A549 (cell line): ENCODE measurements at regions not wholly inside any gene's neighbourhood (a gene's known extent, or its start where the extent isn't known, plus 50 kb on each side); places are given as distances from the start of the nearest gene placed in this dataset.

ENCODE experiments used
- ATAC-seq, 2 experiments: fragments of 200-7000 bp in 1 of 2; fragments of >200 bp in 1 of 2; cut with Nextera tagmentation in 1 of 2; cut with Tn5 transposase in 1 of 2; 3 replicates each; pipeline versions ENCODE4 v1.8.0 to v1.9.1; 2018 to 2020; ENCODE audit warnings: mild to moderate bottlenecking in 1 of 2, moderate library complexity in 1 of 2
- CTCF ChIA-PET: fragments of 300-600 bp; sonication (Branson Sonifier 250); formaldehyde crosslinking; extraction: SDS; loops from one replicate; lab custom pipeline; 2021; ENCODE audit warnings: antibody characterized with exemption, inconsistent platforms; lab: Yijun Ruan, JAX
- POLR2A ChIA-PET: fragments of 350-600 bp; formaldehyde crosslinking; extraction: SDS; loops from one replicate; lab custom pipeline; 2021; ENCODE audit warnings: antibody characterized with exemption, inconsistent platforms; lab: Yijun Ruan, JAX
- DNase-seq, 2 experiments: peaks; one replicate each; pipeline versions ENCODE4 v3.0.0 to v3.0.0-alpha.2; 2011 to 2016; ENCODE audit warnings: low read depth in 1 of 2, low spot score in 1 of 2
- FAIRE-seq: peaks from 2 replicates; lab custom pipeline; 2011; peaks lifted over from hg19 to GRCh38; lab: Jason Lieb, UNC
- H3K27ac ChIP-seq, 2 experiments: fragments of >200 bp; sonication (Bioruptor Twin); formaldehyde crosslinking; 3 replicates each; pipeline ENCODE4 v1.5.1; 2016 to 2017
- H3K4me1 ChIP-seq: fragments of >200 bp; sonication (Bioruptor Twin); formaldehyde crosslinking; 3 replicates; pipeline ENCODE4 v1.6.1; 2016
- H3K4me2 ChIP-seq: fragments of >200 bp; sonication (Bioruptor Twin); formaldehyde crosslinking; 3 replicates; pipeline ENCODE4 v1.6.1; 2016
- H3K4me3 ChIP-seq: fragments of >200 bp; sonication (Bioruptor Twin); formaldehyde crosslinking; 3 replicates; pipeline ENCODE4 v1.5.1; 2016
- H3K9me3 ChIP-seq: fragments of >200 bp; sonication (Bioruptor Twin); formaldehyde crosslinking; 3 replicates; pipeline ENCODE4 v1.6.1; 2016
- BHLHE40 ChIP-seq: IDR thresholded peaks from 2 replicates; pipeline ENCODE4 v1.6.1; 2012; ENCODE audit warnings: low read depth, low read length, inconsistent platforms
- CBX8 ChIP-seq: fragments of 200-600 bp; sonication (generic); IDR thresholded peaks from 2 replicates; pipeline ENCODE4 v1.6.1; 2016
- CHD4 ChIP-seq: fragments of 200-600 bp; sonication (generic); IDR thresholded peaks from 2 replicates; pipeline ENCODE4 v1.6.1; 2016; ENCODE audit warnings: antibody characterized with exemption, mild to moderate bottlenecking, borderline replicate concordance
- EP300 ChIP-seq, 2 experiments: fragments of >200 bp; sonication (Bioruptor Twin); formaldehyde crosslinking; IDR thresholded peaks; 2 replicates in 1 of 2; 3 replicates in 1 of 2; pipeline ENCODE4 v1.6.1; 2016 to 2017
- ESRRA ChIP-seq: fragments of 150-350 bp; IDR thresholded peaks from 2 replicates; pipeline ENCODE4 v1.6.1; 2014; ENCODE audit warnings: mild to moderate bottlenecking, low read length, borderline replicate concordance
- FOSB ChIP-seq: fragments of 250-450 bp; sonication (Bioruptor Pico); IDR thresholded peaks from 2 replicates; pipeline ENCODE4 v1.5.0; 2020; ENCODE audit warnings: mild to moderate bottlenecking, moderate library complexity
- HEYL ChIP-seq: fragments of 250-450 bp; sonication (Bioruptor Pico); IDR thresholded peaks from 2 replicates; pipeline ENCODE4 v1.8.0; 2021; ENCODE audit warnings: mild to moderate bottlenecking, moderate library complexity
- HOXA7 ChIP-seq: fragments of 250-450 bp; sonication (Bioruptor Pico); IDR thresholded peaks from 2 replicates; pipeline ENCODE4 v1.5.0; 2020; ENCODE audit warnings: mild to moderate bottlenecking, moderate library complexity
- HOXB13 ChIP-seq: fragments of 250-450 bp; sonication (Bioruptor Pico); IDR thresholded peaks from 2 replicates; pipeline ENCODE4 v1.5.0; 2020; ENCODE audit warnings: low read depth, mild to moderate bottlenecking, moderate library complexity
- HOXB5 ChIP-seq: fragments of 250-450 bp; sonication (Bioruptor Pico); IDR thresholded peaks from 2 replicates; pipeline ENCODE4 v1.5.0; 2020; ENCODE audit warnings: mild to moderate bottlenecking, moderate library complexity
- MAZ ChIP-seq: fragments of 150-350 bp; IDR thresholded peaks from 2 replicates; pipeline ENCODE4 v1.6.1; 2014; ENCODE audit warnings: antibody characterized with exemption, low read depth, low read length, borderline replicate concordance
- MYC ChIP-seq: IDR thresholded peaks from 2 replicates; pipeline ENCODE4 v1.6.1; 2012; ENCODE audit warnings: mild to moderate bottlenecking, inconsistent platforms, low read length, improper control_type of control experiment, borderline replicate concordance
- NFE2L2 ChIP-seq: fragments of 150-350 bp; conservative IDR thresholded peaks from 2 replicates; pipeline ENCODE4 v1.6.1; 2014; ENCODE audit warnings: low read length
- NPAS2 ChIP-seq: fragments of 250-450 bp; sonication (Bioruptor Pico); IDR thresholded peaks from 2 replicates; pipeline ENCODE4 v1.8.0; 2022; ENCODE audit warnings: mild to moderate bottlenecking, moderate library complexity, borderline replicate concordance
- POLR2A ChIP-seq: IDR thresholded peaks from 2 replicates; pipeline ENCODE4 v1.6.1; 2012; ENCODE audit warnings: mild to moderate bottlenecking, low read length
- RAD21 ChIP-seq, 2 experiments: fragments of >200 bp in 1 of 2; sonication (Bioruptor Twin) in 1 of 2; formaldehyde crosslinking in 1 of 2; IDR thresholded peaks in 1 of 2; conservative IDR thresholded peaks in 1 of 2; 2 replicates in 1 of 2; 3 replicates in 1 of 2; pipeline ENCODE4 v1.6.1; 2012 to 2018; ENCODE audit warnings: inconsistent platforms in 1 of 2
- REST ChIP-seq: fragments of 200-600 bp; sonication (generic); IDR thresholded peaks from 2 replicates; pipeline ENCODE4 v1.6.1; 2016; ENCODE audit warnings: antibody characterized with exemption, mild to moderate bottlenecking, moderate library complexity
- RFX5 ChIP-seq: fragments of 450-650 bp; IDR thresholded peaks from 2 replicates; pipeline ENCODE4 v1.7.1; 2014; ENCODE audit warnings: antibody characterized with exemption, mild to moderate bottlenecking, moderate library complexity
- SMC3 ChIP-seq: fragments of >200 bp; sonication (Bioruptor Twin); formaldehyde crosslinking; IDR thresholded peaks from 3 replicates; pipeline ENCODE4 v1.6.1; 2018; ENCODE audit warnings: inconsistent platforms
- TP53 ChIP-seq: fragments of 250-450 bp; sonication (Bioruptor Pico); IDR thresholded peaks from 2 replicates; pipeline ENCODE4 v1.5.0; 2021; ENCODE audit warnings: mild to moderate bottlenecking, moderate library complexity
- ZSCAN20 ChIP-seq: fragments of 250-450 bp; sonication (Bioruptor Pico); IDR thresholded peaks from 2 replicates; pipeline ENCODE4 v1.8.0; 2022; ENCODE audit warnings: mild to moderate bottlenecking, moderate library complexity
- WGBS: methylation state at CpG from one replicate; pipeline ENCODE4 v1.1.6; 2017; ENCODE audit errors: missing lambda C conversion rate; 5-methylcytosine and 5-hydroxymethylcytosine counted together
- TF ChIP-seq, protein P1 (sequence below): fragments of 250-450 bp; sonication (Bioruptor Pico); IDR thresholded peaks from 2 replicates; pipeline ENCODE4 v1.5.0; 2020; ENCODE audit warnings: low read depth, mild to moderate bottlenecking, moderate library complexity
- TF ChIP-seq, protein P2 (sequence below): fragments of >200 bp; sonication (Bioruptor Twin); formaldehyde crosslinking; IDR thresholded peaks from 3 replicates; pipeline ENCODE4 v1.5.1; 2016
- TF ChIP-seq, protein P3 (sequence below): fragments of >200 bp; sonication (Bioruptor Twin); formaldehyde crosslinking; IDR thresholded peaks from 2 replicates; pipeline ENCODE4 v1.6.1; 2016

GRCh38 chr11:134843735-134844134 lies 431.7 kb upstream of the B3GAT1 start:
- POLR2A ChIA-PET, result no interaction called here
- CTCF ChIA-PET, result no interaction called here
- H3K4me3 ChIP-seq, result no peak overlapping the region
- no peaks in the 10 kb centered on the region for H3K9me3 ChIP-seq
- DNase-seq (no peak), ATAC-seq (no peak), FAIRE-seq (no peak)
- no peak overlapping the region for H3K4me2 ChIP-seq
- H3K4me1 ChIP-seq, result no peaks in the 10 kb centered on the region
- no peak overlapping the region for H3K27ac ChIP-seq
- WGBS, result 27% methylated on average over 9 of the region's 9 CpGs
- no peak for TF ChIP-seq HEYL (CRISPR knock-in tag)
- no peak for TF ChIP-seq TP53
- TF ChIP-seq HOXB5 (CRISPR knock-in tag), result no peak
- TF ChIP-seq, protein P1, sequence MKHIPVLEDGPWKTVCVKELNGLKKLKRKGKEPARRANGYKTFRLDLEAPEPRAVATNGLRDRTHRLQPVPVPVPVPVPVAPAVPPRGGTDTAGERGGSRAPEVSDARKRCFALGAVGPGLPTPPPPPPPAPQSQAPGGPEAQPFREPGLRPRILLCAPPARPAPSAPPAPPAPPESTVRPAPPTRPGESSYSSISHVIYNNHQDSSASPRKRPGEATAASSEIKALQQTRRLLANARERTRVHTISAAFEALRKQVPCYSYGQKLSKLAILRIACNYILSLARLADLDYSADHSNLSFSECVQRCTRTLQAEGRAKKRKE (CRISPR knock-in tag), result no peak
- TF ChIP-seq EP300 (IDR thresholded peaks at IDR 0.05), result no peak
- TF ChIP-seq CHD4, result no peak
- no peak for TF ChIP-seq ESRRA
- TF ChIP-seq, protein P2, sequence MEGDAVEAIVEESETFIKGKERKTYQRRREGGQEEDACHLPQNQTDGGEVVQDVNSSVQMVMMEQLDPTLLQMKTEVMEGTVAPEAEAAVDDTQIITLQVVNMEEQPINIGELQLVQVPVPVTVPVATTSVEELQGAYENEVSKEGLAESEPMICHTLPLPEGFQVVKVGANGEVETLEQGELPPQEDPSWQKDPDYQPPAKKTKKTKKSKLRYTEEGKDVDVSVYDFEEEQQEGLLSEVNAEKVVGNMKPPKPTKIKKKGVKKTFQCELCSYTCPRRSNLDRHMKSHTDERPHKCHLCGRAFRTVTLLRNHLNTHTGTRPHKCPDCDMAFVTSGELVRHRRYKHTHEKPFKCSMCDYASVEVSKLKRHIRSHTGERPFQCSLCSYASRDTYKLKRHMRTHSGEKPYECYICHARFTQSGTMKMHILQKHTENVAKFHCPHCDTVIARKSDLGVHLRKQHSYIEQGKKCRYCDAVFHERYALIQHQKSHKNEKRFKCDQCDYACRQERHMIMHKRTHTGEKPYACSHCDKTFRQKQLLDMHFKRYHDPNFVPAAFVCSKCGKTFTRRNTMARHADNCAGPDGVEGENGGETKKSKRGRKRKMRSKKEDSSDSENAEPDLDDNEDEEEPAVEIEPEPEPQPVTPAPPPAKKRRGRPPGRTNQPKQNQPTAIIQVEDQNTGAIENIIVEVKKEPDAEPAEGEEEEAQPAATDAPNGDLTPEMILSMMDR, result no peak
- TF ChIP-seq HOXA7 (CRISPR knock-in tag), result no peak
- no peak for TF ChIP-seq HOXB13 (CRISPR knock-in tag)
- TF ChIP-seq SMC3, result no peak
- no peak for TF ChIP-seq NFE2L2
- TF ChIP-seq, protein P3, sequence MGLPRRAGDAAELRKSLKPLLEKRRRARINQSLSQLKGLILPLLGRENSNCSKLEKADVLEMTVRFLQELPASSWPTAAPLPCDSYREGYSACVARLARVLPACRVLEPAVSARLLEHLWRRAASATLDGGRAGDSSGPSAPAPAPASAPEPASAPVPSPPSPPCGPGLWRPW, result no peak
- no peak for TF ChIP-seq RAD21 (conservative IDR thresholded peaks at IDR 0.05 in 1 of 2, IDR thresholded peaks at IDR 0.05 in 1 of 2)
- TF ChIP-seq, all 56 proteins: peak for 0

- CTCF ChIA-PET, result no interaction called here
- no peak overlapping the region for H3K4me3 ChIP-seq
- 8% methylated on average over 3 of the region's 8 CpGs for WGBS
- H3K27ac ChIP-seq, result no peak overlapping the region
- H3K9me3 ChIP-seq, result no peaks in the 10 kb centered on the region
- DNase-seq (no peak), ATAC-seq (no peak)
- H3K4me1 ChIP-seq, result no peaks in the 10 kb centered on the region
- TF ChIP-seq BHLHE40 (no peak), CBX8 (no peak), POLR2A (no peak), RFX5 (no peak), MAZ (no peak), ZSCAN20 (CRISPR knock-in tag) (no peak), TP53 (no peak), FOSB (CRISPR knock-in tag) (no peak), REST (no peak), NPAS2 (CRISPR knock-in tag) (no peak), MYC (no peak)
- TF ChIP-seq, all 56 proteins: peak for 0
- no peak for FAIRE-seq
- no peak overlapping the region for H3K4me2 ChIP-seq
- POLR2A ChIA-PET, result no interaction called here
These were observed 431.0 kb upstream of the B3GAT1 start for GRCh38 chr11:134843020-134843419.
